Germinal center (tissue), 1 donor: ENCODE measurements at regions not wholly inside any gene's neighbourhood (a gene's known extent, or its start where the extent isn't known, plus 50 kb on each side); places are given as distances from the start of the nearest gene placed in this dataset.
"Not testable (repeated sequence)": the region's sequence is repeated elsewhere in the genome, so short reads cannot be mapped to it uniquely, and the experiment has no call there.

ENCODE experiments used
- DNase-seq: peaks from one replicate; pipeline ENCODE4 v3.0.0; 2012; ENCODE audit warnings: mixed read lengths, low spot score

DNA sequence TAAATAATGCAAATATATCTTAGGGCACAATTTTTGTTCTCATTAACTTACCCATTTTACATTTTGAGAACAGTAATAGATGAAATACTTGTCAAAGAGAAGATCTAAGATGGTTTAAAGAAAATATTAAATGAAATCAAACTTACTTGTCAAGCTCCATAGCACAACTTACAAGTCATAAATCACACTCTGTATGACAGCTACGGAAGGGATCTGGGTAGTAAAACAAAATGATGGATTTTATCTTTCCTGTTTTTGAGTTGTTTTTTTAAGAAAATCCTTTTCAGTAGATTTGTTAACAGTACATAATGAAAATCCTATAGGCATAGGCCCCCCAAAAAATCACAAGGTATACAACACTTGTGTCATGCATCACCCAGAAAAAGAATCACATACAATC is 84.4 kb upstream of the ANTXRL start:
- not testable (repeated sequence) for DNase-seq

DNA sequence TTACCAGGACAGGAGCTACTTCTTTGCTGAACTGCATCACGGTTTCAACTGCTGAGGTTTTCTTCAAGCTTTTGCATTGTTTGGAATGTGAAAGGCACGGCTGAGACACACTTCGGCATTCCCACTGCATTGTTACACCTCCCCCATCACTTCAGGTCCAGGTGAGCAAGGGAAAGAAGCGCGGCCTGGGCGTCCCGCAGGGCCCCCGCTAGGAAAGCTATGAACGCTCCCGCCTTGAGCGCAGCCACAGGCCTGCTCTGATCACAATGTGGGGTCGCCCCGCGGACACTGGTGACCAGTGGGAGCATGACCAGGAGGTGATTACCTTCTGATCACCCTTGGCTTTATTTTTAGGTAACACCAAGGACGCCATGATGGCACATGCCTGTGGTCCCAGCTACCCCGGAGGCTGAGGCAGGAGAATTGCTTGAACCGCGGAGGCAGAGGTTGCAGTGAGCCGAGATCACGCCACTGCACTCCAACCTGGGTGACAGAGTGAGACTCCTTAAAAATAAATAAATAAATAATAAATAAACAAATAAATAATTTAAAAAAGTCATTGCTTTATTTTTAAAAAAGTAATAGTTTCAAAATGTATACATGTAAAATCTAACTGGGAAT is 82.2 kb upstream of the ANTXRL start:
- not testable (repeated sequence) for DNase-seq

DNA sequence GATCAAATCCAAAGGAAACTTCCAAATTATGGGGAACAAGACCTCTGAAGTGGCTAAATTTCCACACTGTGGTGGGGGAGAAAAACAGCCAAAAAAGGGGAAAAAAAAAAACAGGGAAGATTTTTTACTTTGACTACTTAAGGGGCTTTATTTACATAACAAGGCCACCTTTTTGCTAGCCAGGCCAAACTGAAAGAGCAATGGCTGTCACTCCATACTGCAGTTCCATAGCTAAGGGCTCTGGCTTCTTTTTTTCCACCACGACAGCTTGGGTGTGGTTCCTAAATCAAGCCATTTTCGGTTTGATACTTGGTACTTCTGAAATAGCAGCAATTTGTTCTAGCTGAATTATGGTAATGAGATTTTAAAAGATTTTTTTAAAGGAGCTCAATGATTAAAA is 76.4 kb upstream of the ANTXRL start:
- not testable (repeated sequence) for DNase-seq

DNA sequence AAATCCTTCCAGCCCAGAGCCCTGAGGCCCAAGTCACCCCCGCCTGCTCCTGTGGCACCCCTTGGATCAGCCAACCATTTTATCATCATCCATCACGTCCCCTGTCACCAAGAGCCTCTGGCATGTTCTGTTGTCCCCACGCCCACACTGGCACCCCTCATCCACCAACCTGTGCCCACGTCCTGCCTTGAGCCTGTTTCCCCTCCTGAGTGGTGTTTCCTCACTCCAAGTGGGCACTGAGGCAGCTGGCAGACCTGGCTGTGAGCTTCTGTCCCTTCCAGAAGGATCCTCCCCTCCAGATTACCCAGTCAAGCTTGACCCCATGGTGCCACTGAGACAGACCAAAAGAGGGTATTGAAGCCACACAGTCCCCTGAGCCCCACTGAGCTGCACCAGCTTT is 71.4 kb upstream of the ANTXRL start:
- DNase-seq, result no peak

DNA sequence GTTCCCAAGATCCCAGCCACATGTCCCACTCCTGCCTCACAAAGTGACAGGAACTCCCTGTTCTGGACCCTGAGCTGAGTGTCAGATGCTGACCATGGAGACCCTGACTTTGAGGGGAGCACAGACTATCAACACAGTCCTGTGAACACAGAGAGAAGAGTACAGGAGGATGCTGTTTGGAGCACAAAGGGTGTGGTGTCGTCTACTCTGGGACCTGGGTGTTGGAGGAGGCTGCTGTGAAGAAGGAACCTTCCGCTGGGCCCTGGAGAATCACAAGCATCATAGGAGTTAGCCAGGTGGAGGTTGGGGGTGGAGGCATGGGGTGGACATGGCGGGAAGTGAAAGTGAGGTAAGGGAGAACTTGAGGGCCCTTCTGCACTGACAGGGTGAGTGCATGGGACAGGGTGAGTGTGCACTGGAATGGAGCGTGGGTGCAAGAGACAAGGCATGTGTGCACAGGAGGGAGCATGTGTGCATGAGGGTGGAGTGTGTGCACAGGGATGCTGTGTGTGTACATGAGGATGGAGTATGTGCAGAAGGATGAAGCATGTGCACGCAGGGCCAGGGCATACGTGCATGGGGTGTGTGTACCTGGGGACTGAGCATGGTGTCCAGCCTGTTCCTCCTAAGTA is 70.7 kb upstream of the ANTXRL start:
- DNase-seq, result no peak

DNA sequence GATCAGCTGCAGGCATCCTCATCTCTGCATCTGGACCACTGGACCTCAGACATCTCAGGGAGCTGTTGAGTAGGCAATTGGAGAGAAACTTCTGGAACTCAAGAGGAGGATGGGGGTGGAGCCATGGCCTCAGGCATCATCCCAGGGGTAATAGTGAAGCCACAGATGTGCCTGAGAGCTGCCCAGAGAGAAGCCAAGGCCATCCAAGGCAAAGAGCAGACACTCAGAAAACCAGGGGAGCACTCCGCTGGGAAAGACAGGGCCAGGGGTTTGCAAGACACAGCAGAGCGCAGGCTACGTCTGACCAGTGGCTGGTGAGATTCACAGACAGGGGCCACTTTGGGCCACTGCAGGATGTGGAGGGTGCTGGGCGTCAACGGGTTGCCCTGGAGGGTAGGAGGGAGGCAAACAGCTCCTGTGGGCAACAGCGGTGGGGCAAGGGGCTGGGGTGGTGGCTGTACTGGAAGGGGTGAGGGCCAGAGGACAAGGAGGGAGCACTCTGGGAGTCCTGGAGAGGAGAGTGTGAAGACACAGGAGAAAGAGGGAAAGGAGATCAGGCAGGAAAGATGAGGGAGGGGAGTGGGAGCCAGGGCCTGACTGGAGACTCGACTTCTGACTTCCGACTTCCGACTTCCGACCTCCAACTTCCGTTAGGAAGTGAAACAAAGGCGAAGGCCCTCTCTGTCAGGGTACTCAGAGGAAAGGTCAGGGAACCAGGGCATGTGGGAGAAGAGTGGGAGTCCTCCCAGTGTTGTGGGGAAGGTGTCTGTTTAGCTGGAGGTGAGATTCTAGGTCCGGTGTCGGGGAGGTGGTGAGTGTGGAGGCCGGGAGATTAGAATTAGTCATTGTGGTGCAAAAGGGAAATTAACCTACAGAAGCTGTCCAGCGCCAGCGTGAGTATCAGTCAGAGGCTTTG is 69.7 kb upstream of the ANTXRL start:
- DNase-seq, result no peak

DNA sequence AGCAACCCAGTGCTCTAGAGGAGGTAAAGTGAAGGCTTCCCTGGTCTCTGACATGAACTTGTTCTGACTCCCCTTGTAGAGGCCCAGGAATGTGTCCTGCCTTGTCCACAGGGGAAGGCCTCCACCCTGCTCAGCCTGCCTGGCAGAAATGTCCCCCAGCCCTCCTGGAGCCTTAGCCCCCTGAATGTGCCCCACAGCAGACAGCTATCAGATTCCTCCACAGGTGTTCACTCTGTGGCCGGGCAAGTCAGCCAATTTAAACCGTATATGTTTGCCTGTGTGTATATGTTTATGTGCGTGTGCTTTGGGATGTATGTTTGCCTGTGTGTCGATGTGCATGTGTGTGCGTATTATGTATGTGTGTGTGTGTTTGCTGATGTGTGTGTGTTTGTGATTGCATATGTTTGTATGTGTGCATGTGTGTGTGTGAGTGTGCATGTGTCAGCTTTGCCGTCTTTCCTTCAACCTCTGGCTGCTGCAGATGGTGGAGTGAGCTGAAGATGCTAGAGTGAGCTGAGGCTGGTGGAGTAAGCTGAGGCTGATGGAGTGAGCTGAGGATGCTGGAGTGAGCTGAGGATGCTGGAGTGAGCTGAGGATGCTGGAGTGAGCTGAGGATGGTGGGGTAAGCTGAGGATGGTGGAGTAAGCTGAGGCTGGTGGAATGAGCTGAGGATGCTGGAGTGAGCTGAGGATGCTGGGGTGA is 68.9 kb upstream of the ANTXRL start:
- no peak for DNase-seq

DNA sequence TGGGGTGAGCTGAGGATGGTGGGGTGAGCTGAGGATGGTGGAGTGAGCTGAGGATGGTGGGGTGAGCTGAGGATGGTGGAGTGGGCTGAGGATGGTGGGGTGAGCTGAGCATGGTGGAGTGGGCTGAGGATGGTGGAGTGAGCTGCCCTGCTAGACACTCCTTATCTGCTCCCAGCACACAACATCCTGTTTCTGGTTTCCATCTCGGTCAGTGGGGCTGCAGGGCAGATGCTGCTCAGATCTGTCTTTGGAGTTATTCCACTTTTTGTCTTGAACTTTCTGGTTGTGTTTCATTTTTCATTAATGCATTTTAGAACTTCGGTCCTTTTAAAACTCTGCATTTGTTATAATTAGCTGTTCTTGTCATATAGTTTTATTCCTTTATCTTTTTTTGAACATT is 67.9 kb upstream of the ANTXRL start:
- DNase-seq, result no peak

DNA sequence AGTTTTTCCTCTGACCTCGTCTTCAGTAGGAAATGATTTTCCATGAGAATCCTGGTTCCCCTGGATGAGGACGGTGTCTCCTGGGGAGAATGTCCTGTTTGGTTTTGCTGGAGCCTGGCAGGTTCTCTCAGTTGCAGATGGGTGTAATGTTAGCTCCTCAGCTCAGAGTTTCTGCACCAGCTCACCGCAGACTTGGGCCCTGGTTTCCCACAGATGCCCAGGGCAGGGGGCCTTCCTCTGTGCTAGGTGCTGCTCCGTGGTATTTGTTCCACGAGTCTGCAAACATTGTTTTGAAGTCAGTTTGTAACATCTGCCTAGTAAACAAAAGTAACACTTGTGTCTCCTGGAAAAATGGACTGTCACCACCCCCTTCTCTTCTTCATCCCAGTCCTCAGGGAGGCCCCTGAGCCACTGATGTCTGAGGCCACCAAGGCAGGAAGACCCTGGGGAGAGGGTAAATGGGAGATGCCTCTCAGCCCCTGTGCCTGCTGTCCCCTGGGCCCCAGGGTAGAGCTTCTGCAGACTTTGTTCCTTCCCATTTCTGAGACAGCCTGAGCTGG is 67.3 kb upstream of the ANTXRL start:
- not testable (repeated sequence) for DNase-seq

DNA sequence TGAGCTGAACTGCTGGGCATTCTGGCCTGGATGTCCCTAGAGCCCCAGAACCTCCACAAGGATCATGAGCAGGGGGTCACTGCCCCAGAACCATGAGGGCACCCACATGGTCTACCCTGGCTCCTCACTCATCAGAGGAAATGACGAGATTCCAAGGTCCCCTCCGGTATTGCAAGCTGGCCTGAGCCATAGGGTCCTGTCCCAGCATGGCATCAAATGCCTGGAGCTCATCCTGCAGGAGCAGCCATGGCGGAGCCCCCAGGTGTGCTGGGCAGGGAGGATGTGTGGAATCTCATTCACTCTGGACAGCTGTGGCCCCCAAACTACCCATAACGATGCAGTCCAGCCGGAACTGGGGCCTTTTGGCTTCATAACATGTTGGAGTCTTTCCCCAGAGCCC is 66.6 kb upstream of the ANTXRL start:
- DNase-seq, result no peak

DNA sequence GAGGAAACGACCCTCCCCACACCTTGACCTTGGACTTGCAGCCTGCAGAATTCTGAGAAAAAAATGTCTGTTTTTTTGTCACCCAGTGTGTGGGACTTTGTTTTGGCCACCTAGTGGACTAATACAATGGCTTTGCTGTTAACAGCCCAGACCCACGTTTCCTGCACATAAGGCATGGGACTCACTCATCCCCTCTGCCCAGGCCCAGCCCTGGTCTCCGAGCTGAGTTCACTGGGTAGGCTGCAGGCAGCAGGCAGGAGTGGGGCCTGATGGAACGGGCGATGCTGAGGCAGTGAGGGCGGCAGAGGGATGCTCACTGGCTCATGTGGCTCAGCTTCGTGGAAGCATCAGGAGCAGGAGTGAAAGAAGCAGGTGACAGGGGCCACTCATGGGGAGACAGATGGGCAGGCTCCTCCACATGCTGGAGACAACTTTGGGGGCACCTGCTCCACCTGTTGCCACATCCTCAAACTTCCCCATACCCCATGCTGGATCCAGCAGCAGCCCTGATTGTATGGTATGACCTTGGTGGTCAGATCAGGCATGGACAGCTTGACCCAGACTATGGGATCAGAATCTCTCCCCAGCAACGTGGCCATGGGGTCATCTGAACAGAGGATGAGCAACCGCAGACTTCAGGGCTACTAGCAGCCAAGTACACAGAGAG is 65.8 kb upstream of the ANTXRL start:
- DNase-seq, result no peak

DNA sequence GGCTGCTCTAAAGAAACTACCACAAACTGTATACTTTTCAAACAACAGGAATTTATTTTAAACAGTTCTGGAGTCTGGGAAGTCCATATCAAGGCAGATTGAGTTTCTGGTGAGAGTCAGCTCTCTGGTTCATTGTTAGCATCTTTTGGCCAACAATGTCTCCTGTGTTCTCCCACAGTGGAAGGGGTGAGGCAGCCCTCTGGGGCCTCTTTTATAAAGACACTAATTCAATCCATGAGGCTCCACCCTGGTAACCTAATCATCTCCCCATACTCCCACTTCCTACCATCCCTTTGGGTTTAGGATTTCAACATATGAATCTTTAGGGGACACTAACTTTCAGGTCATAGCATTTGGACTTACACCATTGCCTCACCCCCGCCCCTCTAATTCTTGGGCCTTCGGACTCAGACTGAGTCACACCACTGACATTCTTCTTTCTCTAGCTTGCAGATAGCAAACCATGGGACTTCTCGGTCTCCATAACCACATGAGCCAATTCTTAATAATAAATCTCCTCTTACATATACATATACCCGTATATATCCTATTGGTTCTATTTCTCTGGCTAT is 64.3 kb upstream of the ANTXRL start:
- no peak for DNase-seq

DNA sequence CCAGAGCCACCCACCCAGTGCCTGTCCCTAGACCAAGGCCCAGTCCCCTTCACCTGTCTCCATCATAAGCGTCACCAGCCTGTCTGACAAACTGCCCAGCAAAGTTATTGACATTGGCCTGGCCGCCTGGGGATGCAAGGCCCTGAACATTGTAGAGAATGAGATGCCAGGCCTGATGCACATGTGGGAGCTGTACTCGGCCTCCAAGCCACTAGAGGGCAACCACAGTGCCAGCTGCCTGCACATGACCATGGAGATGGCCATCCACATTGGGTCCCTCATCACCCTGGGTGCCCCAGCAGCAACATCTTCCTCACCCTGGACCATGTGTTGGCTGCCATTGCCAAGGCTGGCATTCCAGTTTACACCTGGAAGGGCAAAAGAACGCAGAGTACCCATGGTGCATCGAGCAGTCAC is 63.7 kb upstream of the ANTXRL start:
- no peak for DNase-seq

DNA sequence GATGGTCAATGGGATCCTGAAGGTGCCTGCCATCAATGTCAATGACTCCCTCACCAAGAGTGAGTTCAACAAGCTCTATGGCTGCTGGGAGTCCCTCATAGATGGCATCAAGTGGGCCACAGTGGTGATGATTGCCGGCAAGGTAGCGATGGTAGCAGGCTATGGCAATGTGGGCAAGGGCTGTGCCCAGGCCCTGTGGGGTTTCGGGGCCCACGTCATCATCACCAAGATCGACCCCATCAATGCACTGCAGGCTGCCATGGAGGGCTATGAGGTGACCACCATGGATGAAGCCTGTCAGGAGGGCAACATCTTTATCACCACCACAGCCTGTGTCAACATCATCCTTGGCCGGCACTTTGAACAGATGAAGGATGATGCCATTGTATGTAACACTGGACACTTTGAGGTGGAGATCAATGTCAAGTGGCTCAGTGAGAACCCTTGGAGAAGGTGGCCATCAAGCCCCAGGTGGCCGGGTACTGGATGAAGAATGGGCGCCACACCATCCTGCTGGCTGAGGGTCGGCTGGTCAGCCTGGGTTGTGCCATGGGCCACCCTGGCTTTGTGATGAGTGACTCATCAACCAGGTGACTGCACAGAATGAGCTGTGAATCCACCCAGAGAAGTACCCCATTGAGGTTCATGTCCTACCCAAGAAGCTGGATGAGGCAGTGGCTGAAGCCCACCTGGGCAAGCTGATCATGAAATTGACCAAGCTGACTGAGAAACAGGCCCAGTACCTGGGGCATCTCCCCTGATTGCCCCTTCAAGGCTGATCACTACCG is 63.0 kb upstream of the ANTXRL start:
- no peak for DNase-seq

DNA sequence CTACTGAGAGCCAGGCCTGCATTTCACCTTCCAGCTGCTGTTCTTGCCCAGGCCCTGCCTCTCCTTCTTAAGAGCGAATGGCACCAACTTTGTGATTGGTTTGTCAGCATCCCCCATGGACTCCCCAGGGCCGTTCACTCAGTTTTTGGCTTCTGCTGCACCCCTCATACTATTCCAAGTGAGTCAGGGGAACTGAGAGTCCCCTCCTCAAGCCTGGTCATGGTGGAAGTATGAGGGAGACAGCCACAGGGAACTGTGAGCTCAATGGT is 62.4 kb upstream of the ANTXRL start:
- no peak for DNase-seq

DNA sequence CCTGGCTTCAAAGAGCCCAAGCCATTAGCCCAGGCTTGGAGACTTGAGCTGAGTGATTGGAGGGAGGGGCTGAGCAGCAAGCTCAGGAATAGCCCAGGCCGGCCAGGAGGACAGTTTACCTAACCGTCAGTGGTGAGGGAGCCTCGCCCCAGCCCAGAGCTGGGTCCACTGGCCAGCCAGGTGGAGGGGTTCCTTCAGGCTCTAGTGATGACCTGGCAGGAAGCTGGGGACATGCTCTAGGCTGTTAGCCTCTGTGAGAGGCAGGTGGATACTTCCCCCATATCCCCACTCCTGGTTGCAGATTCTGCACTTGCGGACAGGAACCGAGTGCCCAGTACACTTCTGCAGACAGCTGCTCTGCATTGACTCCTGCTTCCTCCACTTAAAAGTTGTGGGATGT is 61.2 kb upstream of the ANTXRL start:
- DNase-seq, result no peak

DNA sequence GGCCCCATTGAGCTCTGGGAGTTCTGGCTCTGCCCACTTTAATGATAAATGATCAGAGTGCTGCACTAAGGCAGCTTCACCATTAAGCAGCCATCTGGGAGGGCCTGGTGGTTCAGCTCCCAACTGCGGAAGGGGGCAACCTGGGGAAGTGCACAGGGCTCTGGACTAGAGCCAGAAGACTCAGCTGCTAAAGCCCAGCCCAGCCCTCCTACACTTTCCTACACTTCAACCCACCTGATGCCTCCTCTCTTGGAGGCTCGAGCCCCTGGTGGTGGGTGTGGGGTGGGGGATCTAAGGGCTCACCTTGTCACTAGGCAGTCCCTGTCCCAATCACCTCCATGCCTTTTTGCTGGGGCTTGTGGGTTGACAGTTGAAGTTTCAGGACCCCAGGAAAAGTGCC is 60.6 kb upstream of the ANTXRL start:
- DNase-seq, result no peak

DNA sequence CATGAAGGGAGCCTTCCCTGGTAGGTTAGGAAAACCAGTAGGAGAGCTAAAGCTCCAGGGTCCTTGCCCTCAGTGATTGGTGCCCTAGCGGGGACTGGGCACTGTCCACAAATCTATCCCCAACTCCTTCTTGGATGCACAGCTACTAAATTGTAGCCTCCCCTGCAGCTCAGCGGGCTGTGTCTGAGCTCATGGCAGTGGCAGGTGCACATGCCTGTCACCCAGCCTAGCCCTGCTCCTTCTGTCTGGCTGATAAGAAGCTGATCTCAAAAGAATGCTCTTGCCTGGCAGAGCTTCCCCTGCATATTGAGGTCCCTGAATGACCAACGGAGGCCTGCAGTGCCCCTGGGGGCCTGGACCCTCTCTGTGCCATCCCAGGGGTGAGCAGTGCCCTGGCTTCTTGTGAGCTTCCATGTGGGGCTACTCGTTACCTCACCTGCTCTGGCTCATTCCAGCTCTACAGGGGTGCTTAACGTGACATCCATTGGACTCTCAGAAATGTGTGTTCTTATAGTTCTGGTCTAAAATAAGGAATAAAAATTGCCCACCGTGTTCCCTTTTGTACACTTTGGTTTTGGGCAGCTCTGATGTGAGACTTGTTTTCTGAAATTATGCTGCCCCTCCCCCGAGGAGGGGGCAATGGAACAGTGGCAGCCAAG is 59.8 kb upstream of the ANTXRL start:
- DNase-seq, result no peak

DNA sequence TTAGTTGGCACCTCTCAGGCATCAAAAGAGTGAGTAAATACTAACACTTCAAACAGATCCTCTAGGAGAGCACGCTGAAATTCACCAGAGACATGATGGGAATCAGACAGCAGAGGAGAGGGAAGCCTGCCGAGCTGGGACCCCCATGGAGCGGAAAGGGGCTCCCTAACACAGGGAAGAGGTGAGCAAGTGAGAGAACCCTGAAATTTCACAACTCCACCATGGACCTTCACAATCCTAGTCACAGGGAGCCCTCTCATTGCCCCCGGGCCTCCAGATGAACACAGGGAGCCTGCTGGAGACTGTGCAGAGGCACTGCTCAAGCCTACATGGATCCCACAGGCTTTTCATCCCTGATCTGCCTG is 59.2 kb upstream of the ANTXRL start:
- no peak for DNase-seq

DNA sequence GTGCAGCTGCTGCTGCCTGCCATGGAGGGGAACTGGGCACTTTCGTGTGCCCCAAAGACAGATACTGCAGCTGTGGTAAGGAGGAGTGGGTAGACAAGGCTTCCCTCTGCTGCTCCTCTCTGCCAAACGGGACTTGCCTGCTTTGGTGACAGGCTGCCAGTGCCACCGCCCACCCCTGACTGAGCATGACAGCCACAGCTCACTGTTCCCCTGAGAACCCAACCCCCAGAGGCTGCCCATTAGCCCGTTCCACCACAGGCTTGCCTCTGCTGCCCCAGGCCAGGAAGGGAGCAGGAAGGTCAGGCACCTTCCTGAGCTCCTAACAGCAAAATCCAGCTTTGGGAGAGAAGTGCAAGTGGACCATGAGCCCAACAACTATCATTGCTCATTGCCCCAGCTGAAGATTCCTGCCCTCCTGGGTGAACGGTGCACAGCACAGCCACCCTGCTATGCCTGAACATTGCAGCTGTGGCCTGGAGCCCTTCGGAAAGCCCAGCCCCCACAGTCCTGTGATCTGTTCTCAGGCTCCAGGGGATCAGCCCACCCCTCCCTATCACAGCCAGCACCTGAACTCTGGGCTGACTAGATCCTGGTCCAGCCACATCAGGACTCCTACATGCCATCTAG is 58.7 kb upstream of the ANTXRL start:
- no peak for DNase-seq
